ENCODE measurements at regions not wholly inside any gene's neighbourhood (a gene's known extent, or its start where the extent isn't known, plus 50 kb on each side); places are given as distances from the start of the nearest gene placed in this dataset.

GRCh38 chr3:67706934-67707333 is 52.5 kb upstream of the SUCLG2 start:
- TF ChIP-seq, protein P1, sequence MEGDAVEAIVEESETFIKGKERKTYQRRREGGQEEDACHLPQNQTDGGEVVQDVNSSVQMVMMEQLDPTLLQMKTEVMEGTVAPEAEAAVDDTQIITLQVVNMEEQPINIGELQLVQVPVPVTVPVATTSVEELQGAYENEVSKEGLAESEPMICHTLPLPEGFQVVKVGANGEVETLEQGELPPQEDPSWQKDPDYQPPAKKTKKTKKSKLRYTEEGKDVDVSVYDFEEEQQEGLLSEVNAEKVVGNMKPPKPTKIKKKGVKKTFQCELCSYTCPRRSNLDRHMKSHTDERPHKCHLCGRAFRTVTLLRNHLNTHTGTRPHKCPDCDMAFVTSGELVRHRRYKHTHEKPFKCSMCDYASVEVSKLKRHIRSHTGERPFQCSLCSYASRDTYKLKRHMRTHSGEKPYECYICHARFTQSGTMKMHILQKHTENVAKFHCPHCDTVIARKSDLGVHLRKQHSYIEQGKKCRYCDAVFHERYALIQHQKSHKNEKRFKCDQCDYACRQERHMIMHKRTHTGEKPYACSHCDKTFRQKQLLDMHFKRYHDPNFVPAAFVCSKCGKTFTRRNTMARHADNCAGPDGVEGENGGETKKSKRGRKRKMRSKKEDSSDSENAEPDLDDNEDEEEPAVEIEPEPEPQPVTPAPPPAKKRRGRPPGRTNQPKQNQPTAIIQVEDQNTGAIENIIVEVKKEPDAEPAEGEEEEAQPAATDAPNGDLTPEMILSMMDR (IDR thresholded peaks at IDR 0.05) = no peak
- no peak for TF ChIP-seq POLR2A (IDR thresholded peaks at IDR 0.05)
